NOMO-1 (cell line): ENCODE measurements at regions not wholly inside any gene's neighbourhood (a gene's known extent, or its start where the extent isn't known, plus 50 kb on each side); places are given as distances from the start of the nearest gene placed in this dataset.

Experiments
- DNase-seq, 2 experiments: peaks; one replicate each; lab custom pipeline; 2025; ENCODE audit not compliant: unreplicated experiment in 2 of 2; lab: John Stamatoyannopoulos, UW

- no peak for DNase-seq
Measured at GRCh38 chr15:91603384-91604080, 250.0 kb upstream of the SLCO3A1 start.

DNA sequence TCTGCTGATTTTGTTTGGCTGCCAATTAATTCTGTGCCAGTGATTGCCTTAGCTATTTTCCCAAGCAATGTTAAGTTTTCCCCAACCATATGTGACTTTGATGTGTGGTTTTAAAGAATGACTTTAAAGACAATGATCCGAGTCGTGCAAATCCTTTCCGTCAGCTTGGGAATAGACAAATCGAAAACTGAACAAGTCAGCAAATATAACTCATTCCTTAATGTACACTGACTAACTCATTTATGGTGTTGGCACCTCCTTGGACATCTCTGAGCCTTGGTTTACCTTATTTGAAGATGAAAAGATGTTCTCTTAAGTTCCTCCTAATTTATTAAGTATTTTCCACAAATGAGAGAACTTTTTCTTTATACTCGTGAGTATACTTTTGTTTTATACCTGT is 249.4 kb upstream of the SLCO3A1 start:
- DNase-seq = no peak

- no peak for DNase-seq
Measured at GRCh38 chr15:91605576-91605975, 247.9 kb upstream of the SLCO3A1 start.

DNA sequence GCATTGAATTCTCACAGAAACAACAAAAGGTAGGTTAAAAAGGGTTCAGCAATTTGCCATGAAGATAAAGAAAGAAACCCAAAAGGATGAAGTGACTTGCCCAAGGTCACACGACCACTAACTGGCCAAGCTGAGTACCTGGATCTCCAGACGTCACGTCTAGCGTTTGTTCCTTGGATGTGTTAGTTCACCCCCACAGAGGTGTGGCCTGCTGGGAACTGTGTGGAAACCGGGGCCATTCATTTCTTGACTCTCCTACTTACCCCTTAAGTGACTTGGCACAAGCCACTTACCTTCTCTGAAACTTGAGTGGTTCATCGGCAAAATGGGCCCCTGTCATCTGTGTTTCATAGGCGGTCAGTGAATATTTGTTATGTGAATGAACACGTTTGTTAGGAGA is 244.3 kb upstream of the SLCO3A1 start:
- DNase-seq = no peak

GRCh38 chr15:91609966-91610365 is 243.5 kb upstream of the SLCO3A1 start:
- DNase-seq = no peak

- no peak for DNase-seq
Measured at GRCh38 chr15:91611561-91612323, 241.8 kb upstream of the SLCO3A1 start.

GRCh38 chr15:91620229-91620628 is 233.3 kb upstream of the SLCO3A1 start:
- no peak for DNase-seq

DNA sequence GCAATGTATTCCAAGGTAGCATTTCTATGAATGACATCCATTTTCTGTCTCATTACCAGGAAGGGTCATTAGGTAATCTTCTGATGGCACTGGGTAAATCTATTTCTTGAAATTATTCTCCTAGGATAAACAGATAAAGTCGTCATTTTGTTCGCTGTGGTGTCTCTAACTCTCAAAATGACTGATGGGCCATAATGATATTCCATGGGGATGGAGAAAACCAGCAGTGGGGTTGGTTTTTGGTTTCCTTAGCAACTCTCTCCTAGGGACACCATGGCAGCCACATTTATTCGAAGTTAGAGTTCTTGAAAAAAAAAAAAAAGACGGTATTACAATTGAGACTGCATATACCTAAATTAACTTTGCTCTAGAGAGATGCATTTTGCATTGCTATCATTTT is 231.3 kb upstream of the SLCO3A1 start:
- no peak for DNase-seq

DNA sequence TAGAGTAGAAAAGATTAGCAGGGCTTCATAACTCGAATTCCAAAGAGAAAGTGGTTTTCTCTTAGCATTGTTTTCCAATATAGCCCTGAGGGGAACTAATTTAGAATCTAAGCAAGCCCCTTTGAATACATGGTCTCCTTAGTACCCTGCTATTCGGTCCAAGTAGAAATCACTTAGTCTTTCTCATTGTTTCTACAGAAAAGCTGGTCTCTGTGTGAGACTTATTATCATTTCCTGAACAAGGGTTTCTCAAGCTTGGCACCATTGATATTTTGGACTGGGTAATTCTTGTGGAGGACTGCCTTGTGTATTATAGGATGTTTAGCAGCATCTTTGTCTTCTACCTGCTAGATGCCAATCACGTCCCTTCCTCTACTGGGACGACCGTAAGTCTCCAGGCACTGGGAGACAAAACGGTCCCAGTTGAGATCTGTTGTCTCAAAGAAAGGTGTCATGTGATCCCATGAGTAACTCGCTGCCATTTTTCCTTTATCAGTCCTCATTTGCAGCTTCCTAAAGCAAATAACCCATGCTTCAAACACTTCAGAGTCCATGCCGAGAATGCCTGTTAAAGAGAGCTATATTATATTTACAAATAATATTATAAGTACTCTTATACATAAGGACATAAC is 230.7 kb upstream of the SLCO3A1 start:
- DNase-seq = no peak

GRCh38 chr15:91624353-91624968 is 229.0 kb upstream of the SLCO3A1 start:
- DNase-seq = no peak

DNA sequence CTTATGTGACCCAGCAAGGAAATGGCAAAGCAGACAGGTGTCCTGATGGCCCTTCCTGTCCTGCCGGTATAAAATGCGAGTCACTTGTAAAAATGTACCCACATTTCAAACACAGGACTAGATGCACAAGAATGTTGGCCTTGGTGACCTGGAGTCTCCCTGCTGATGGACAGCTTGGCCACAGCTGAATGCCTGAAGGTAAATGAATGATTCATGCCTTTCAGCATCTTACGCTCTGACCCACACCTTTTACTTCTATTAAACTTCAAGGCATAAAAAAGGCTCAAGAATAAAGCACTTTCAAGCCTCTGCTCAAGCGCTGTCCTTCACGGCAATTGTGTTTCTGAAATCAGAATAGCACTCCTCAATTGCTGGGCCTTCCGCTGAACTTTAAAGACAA is 228.0 kb upstream of the SLCO3A1 start:
- DNase-seq = no peak

DNA sequence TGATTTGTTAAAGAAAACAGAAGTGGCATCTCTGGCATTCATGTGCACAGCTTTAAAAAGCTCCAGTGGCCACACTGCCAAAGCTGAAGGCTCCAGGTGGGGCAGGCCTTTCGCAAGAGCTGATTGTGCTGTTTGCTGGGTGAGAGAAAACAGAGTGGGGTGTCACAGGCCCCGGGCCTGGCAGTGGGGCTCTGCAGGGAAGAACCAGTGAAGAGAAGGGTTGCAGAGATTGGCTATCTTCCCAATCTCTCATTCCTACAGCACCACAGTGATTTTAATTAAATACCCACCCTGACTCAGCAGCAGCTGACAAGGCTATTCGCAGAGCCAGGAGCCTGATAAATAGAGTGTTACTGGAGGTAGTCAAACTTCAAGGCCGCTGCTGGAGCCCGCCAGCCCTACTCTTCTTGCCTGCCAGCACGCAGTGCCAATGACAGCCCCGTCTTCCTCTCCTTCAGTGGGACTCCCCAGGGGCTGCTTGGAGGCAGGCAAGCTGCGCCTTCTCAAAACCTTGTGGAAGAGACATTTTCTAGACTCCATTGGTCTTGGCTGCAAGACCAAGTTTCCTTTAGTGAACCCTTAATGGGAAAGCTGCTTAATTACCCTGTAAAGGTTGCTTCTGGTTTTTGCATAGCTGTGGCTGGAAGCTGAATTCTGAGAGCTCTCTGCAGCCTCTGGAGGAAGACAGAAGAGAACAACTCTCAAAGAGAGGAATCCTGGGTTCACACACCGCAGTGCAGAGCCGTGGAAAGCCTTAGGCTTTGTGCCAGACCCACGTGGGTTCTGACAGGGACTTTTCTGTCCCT is 225.8 kb upstream of the SLCO3A1 start:
- no peak for DNase-seq

GRCh38 chr15:91630090-91630489 is 223.4 kb upstream of the SLCO3A1 start:
- no peak for DNase-seq

DNA sequence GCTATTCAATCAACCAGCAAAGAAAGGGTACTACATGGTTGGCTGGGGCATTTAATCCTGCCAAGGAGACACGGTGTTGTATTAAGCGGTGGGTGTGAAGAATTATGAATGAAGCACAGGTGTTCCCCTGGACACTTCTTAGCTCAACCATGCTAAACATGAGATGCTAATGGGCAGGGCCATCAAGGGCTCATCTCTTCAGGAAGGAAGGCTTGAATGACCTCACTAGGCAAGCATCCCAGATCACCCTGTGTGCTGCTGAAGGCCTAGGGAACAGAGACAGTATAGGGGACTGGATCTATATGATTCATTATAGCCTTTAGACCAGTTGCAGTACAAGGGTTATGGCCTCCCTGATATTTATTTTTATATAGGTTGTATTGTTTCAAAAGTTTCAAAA is 221.3 kb upstream of the SLCO3A1 start:
- no peak for DNase-seq

GRCh38 chr15:91632981-91633380 is 220.5 kb upstream of the SLCO3A1 start:
- DNase-seq = no peak

- DNase-seq = no peak
Measured at GRCh38 chr15:91634179-91634578, 219.3 kb upstream of the SLCO3A1 start.

DNA sequence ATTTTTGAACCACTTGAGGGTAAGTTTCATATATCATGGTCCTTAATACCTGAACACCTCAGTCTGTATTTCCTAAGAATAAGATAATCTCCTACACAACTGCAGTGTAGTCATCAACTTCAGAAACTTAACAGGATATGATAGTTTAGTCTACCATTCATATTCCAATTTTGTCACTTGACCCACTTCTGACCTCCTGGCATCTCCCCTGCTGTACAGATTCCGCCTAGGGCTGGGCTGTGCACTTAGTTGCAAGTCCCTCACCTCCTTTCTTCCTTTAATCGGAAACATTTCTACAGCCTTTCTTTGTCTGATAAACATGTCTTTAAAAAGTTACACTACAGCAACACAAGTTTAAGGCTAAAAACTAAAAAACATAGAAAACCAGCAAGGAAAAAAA is 218.4 kb upstream of the SLCO3A1 start:
- DNase-seq = no peak

- DNase-seq = no peak
Measured at GRCh38 chr15:91635641-91636040, 217.9 kb upstream of the SLCO3A1 start.

- no peak for DNase-seq
Measured at GRCh38 chr15:91649016-91649415, 204.5 kb upstream of the SLCO3A1 start.

DNA sequence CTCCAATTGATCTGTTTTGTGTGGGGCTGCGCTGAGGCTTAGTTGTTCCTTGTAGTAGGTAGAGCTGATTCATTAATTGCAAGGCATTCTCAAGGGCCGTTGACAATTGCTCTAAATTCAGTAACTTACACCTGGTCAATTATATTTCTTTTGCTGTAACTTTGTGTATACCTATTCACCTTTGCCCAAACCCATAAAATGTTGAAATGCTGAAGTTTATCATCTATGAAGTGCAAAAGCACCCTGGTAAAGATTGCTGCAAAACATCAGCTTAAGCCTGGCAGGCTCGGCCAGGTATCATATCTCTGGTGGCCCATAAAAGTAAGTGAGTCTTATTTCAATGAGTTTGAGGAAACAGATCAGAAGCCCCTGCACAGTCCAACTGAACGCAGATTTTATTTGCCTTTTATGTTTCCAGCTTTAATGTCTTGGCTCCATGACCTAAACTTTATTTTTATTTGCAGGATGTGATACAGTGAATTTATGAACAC is 203.6 kb upstream of the SLCO3A1 start:
- no peak for DNase-seq

DNA sequence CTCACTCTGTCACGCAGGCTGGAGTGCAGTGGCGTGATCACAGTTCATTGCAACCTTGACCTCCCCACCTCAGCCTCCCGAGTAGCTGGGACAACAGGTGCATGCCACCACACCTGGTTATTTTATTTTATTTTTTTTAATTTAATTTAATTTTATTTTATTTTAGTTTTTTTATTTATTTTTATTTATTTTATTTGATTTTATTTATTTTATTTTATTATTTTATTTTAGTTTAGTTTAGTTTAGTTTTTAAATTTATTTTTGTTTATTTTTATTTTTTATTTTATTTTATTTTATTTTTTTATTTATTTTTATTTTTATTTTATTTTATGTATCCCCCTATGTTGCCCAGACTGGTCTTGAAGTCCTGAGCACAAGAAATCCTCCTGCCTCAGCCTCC is 202.3 kb upstream of the SLCO3A1 start:
- DNase-seq = no peak
